ENCODE measurements at regions not wholly inside any gene's neighbourhood (a gene's known extent, or its start where the extent isn't known, plus 50 kb on each side); places are given as distances from the start of the nearest gene placed in this dataset.

GRCh38 chr12:127060933-127061332, 1206.0 kb upstream of the TMEM132C start:
- TF ChIP-seq CTCF (conservative IDR thresholded peaks at IDR 0.05; ENCODE audit: low read depth in 2 of 2) (no peak), EZH2 (IDR thresholded peaks at IDR 0.05; ENCODE audit: low read depth, unreplicated experiment) (no peak), EZH2phosphoT487 (IDR thresholded peaks at IDR 0.05; ENCODE audit: unreplicated experiment) (no peak), JUNB (IDR thresholded peaks at IDR 0.05; ENCODE audit: unreplicated experiment) (no peak), POLR2AphosphoS5 (IDR thresholded peaks at IDR 0.05; ENCODE audit: low read depth) (no peak), CREB1 (CRISPR knock-in tag; IDR thresholded peaks at IDR 0.05; ENCODE audit: low read depth) (no peak), STAT1 (IDR thresholded peaks at IDR 0.05; ENCODE audit: unreplicated experiment) (no peak), REST (IDR thresholded peaks at IDR 0.05; ENCODE audit: unreplicated experiment) (no peak), NANOG (IDR thresholded peaks at IDR 0.05; ENCODE audit: borderline replicate concordance) (no peak), ZNF331 (CRISPR knock-in tag; IDR thresholded peaks at IDR 0.05; ENCODE audit: low read depth) (no peak), ZNF462 (CRISPR knock-in tag; IDR thresholded peaks at IDR 0.05) (no peak), ETS1 (IDR thresholded peaks at IDR 0.05) (no peak)
